ENCODE measurements at regions not wholly inside any gene's neighbourhood (a gene's known extent, or its start where the extent isn't known, plus 50 kb on each side); places are given as distances from the start of the nearest gene placed in this dataset.

DNA sequence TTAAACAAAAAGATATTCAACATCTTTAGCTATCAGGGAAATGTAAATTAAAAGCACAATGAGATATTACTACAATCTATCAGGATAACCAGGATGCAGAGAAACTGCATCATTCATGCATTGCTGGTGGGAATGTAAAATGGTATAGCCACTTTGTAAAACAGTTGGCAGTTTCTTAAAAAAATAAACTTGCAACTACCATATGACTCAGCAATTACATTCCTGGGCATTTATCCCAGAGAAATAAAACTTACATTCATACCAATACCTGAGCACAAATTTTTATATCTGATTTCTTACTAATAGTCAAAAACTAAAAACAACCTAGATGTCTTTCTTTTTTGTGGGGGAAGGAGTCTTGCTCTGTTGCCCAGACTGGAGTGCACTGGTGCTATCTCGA, 190.3 kb upstream of the TAB2 start:
- H2AFZ ChIP-seq (ENCODE audit: low read length): no peak overlapping the region
- DNase-seq: peak; percentile 81

DNA sequence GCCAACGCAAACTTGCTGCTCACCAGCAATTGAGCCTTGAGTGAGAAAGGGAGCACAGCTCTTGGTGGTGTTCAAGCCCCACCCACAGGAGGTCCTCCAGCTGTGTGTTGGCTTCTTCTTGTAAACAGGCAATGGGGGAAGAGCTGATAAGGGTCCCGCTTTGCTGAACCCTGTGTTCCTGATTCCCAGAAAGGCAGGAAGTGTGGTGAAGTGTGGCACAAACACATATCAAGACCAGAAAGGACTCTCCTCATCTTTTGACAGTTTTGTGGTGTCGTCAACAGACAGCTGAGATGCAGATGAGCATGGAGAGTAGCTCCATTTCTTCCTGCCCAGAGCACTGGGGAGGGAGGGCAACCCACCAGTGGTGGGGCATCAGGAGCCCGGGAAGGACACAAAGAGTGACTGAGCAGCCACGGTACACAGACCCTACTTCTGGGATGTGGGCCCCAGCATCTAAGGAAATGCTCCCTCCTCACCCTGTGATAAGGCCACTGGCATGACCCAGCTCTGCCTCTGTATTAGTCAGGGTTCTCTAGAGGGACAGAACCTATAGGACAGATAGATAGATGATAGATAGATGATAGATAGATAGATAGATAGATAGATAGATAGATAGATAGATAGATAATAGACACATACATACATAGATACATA, 188.9 kb upstream of the TAB2 start:
- H3K4me1 ChIP-seq (ENCODE audit: insufficient read depth, low read length): peaks cover 38% of the 10 kb centered on the region
- H3F3A ChIP-seq (ENCODE audit: low read length, unreplicated experiment): no peaks in the 10 kb centered on the region
- DNase-seq (no peak), ATAC-seq (no peak)
- H3K27me3 ChIP-seq (ENCODE audit: low read length): no peaks in the 10 kb centered on the region
- no peaks in the 10 kb centered on the region for H3K9me3 ChIP-seq (ENCODE audit: low read length)
- no peak overlapping the region for H3K4me2 ChIP-seq (ENCODE audit: low read length)
- H3K36me3 ChIP-seq (ENCODE audit: low read depth, low read length): no peaks in the 10 kb centered on the region
- ChIA-PET POLR2A (ENCODE audit: unreplicated experiment) (no interaction called here), CTCF (no interaction called here)
- no peak overlapping the region for H3K9ac ChIP-seq (ENCODE audit: low read length)
- H4K20me1 ChIP-seq (ENCODE audit: low read length): no peaks in the 10 kb centered on the region
- intact Hi-C loops (cut with micrococcal nuclease): no loop called here
- H3K79me2 ChIP-seq (ENCODE audit: low read length): no peaks in the 10 kb centered on the region
- no peak overlapping the region for H2AFZ ChIP-seq (ENCODE audit: low read length)
- no peaks in the 10 kb centered on the region for H3K9me2 ChIP-seq (replicated peaks; ENCODE audit: low read length)
- TF ChIP-seq, protein P1, sequence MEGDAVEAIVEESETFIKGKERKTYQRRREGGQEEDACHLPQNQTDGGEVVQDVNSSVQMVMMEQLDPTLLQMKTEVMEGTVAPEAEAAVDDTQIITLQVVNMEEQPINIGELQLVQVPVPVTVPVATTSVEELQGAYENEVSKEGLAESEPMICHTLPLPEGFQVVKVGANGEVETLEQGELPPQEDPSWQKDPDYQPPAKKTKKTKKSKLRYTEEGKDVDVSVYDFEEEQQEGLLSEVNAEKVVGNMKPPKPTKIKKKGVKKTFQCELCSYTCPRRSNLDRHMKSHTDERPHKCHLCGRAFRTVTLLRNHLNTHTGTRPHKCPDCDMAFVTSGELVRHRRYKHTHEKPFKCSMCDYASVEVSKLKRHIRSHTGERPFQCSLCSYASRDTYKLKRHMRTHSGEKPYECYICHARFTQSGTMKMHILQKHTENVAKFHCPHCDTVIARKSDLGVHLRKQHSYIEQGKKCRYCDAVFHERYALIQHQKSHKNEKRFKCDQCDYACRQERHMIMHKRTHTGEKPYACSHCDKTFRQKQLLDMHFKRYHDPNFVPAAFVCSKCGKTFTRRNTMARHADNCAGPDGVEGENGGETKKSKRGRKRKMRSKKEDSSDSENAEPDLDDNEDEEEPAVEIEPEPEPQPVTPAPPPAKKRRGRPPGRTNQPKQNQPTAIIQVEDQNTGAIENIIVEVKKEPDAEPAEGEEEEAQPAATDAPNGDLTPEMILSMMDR (conservative IDR thresholded peaks at IDR 0.05; ENCODE audit: low read depth, low read length): no peak
- no peak for TF ChIP-seq EZH2 (IDR thresholded peaks at IDR 0.05; ENCODE audit: low read length, unreplicated experiment)
- TF ChIP-seq EZH2phosphoT487 (IDR thresholded peaks at IDR 0.05; ENCODE audit: borderline replicate concordance, low read length): no peak
- H3K27ac ChIP-seq (ENCODE audit: low read length): no peak overlapping the region
- BruUV-seq (replicated peaks): no TSS peak
- H3K4me3 ChIP-seq (ENCODE audit: low read length): no peak overlapping the region

More for the DNA sequence above, 190.3 kb upstream of the TAB2 start:
- Histone ChIP-seq H3K9ac (ENCODE audit: low read length) (no peak overlapping the region), H3K4me3 (ENCODE audit: low read length) (no peak overlapping the region), H3F3A (ENCODE audit: low read length, unreplicated experiment) (no peaks in the 10 kb centered on the region), H4K20me1 (ENCODE audit: low read length) (no peaks in the 10 kb centered on the region), H3K9me3 (ENCODE audit: low read length) (no peaks in the 10 kb centered on the region), H3K4me1 (ENCODE audit: insufficient read depth, low read length) (peaks cover 36% of the 10 kb centered on the region), H3K4me2 (ENCODE audit: low read length) (peak overlapping the region; percentile 30; the same call in 1 of the 2 replicates), H3K79me2 (ENCODE audit: low read length) (no peaks in the 10 kb centered on the region), H3K36me3 (ENCODE audit: low read depth, low read length) (no peaks in the 10 kb centered on the region), H3K27ac (ENCODE audit: low read length) (peak overlapping the region; percentile 41), H3K27me3 (ENCODE audit: low read length) (no peaks in the 10 kb centered on the region), H3K9me2 (replicated peaks; ENCODE audit: low read length) (no peaks in the 10 kb centered on the region)
- POLR2A ChIA-PET (ENCODE audit: unreplicated experiment): no interaction called here
- intact Hi-C loops (cut with micrococcal nuclease): no loop called here
- no TSS peak for BruUV-seq (replicated peaks)
- CTCF ChIA-PET: no interaction called here
- peak; percentile 71 for ATAC-seq
- TF ChIP-seq, protein P1 (conservative IDR thresholded peaks at IDR 0.05; ENCODE audit: low read depth, low read length): no peak
- TF ChIP-seq EZH2phosphoT487 (IDR thresholded peaks at IDR 0.05; ENCODE audit: borderline replicate concordance, low read length): no peak
- TF ChIP-seq EZH2 (IDR thresholded peaks at IDR 0.05; ENCODE audit: low read length, unreplicated experiment): no peak

DNA sequence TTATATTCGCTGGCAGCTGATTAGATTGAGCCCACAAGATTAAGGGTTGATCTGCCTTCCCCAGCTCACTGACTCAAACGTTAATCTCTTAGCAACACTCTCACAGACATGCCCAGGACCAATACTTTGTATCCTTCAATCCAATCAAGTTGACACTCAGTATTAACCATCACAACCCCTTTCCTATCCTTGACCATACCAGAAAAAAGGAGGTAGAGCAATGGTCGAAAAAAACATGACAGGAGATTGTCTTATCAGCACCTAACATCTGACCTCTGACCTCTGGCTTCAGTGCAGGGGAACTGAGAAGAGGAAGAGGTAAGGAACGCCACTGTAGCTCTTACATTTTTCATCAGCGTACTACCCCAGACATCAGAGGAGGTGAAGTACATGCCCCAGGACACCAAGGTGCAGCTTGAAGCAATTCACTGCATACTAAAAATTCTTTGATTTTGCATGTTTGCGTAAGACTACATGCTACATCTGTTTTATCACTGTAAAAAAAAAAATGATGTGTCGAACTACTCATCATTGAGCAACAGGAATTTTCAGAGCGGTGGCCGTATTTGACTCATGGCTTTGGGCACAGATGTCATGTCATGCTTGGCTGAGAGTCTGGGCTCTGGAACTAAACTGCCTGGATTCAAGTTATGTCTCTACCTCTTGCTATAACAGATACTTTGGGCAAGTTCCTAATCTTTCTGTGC, 188.0 kb upstream of the TAB2 start:
- Histone ChIP-seq H3K9me3 (ENCODE audit: low read length) (no peaks in the 10 kb centered on the region), H3F3A (ENCODE audit: low read length, unreplicated experiment) (no peaks in the 10 kb centered on the region), H4K20me1 (ENCODE audit: low read length) (no peaks in the 10 kb centered on the region), H3K9ac (ENCODE audit: low read length) (no peak overlapping the region), H3K79me2 (ENCODE audit: low read length) (no peaks in the 10 kb centered on the region), H3K27me3 (ENCODE audit: low read length) (no peaks in the 10 kb centered on the region), H3K4me3 (ENCODE audit: low read length) (no peak overlapping the region; the same call in 1 of the 2 replicates), H3K27ac (ENCODE audit: low read length) (peak overlapping the region; percentile 76), H3K9me2 (replicated peaks; ENCODE audit: low read length) (no peaks in the 10 kb centered on the region), H3K4me2 (ENCODE audit: low read length) (peak overlapping the region; percentile 58), H3K4me1 (ENCODE audit: insufficient read depth, low read length) (peaks cover 47% of the 10 kb centered on the region), H3K36me3 (ENCODE audit: low read depth, low read length) (no peaks in the 10 kb centered on the region), H2AFZ (ENCODE audit: low read length) (no peak overlapping the region)
- intact Hi-C loops (cut with micrococcal nuclease): no loop called here
- POLR2A ChIA-PET (ENCODE audit: unreplicated experiment): no interaction called here
- CTCF ChIA-PET: interaction anchor here (0.7 kb wide), 1 partner anchor 48 kb away, joined by 3 read pairs; no protein-coding TSS in a partner anchor
- BruUV-seq (replicated peaks): no TSS peak
- ATAC-seq (peak; percentile 49), DNase-seq (peak; percentile 86)
- TF ChIP-seq EZH2 (IDR thresholded peaks at IDR 0.05; ENCODE audit: low read length, unreplicated experiment): no peak
- TF ChIP-seq EZH2phosphoT487 (IDR thresholded peaks at IDR 0.05; ENCODE audit: borderline replicate concordance, low read length): no peak
- TF ChIP-seq, protein P1 (conservative IDR thresholded peaks at IDR 0.05; ENCODE audit: low read depth, low read length): no peak
